ENCODE measurements at regions not wholly inside any gene's neighbourhood (a gene's known extent, or its start where the extent isn't known, plus 50 kb on each side); places are given as distances from the start of the nearest gene placed in this dataset.

DNA sequence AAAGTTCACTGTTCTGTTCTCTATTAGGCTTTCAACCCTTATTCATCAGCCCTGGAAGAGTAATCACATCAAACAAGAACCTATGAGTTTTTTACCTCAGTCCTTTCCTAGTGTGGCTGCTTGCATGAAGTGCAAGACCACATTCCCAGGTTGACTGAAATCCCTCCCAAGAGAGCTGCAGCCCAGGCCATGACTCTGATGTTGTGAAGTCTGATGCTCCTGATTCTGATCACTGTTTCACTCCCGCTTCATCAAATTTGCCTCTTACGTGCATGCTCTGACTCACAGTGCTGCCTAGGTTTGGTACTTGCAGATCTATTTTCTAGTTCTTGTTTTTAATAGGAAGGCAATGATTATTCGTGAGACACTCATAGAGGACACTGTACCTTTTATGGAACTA is 58.2 kb upstream of the DSEL start:
- DNase-seq: no peak

DNA sequence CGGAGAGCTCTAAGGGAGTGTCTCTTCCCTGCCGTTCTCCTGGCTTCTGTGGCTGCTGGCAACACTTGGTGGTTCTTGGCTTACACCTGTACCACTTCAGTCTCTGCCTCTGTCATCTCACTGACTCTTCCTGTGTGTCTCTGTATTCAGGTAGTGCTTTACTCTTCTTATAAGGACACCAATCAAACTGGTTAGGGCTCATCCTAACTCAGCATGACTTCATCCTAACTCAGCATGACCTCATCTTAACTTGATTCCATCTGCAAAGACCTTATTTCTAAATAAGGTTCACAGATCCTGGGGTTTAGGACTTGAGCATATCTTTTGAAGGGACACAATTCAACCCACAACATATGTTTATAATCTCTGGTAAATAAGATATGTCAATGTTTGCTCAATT is 51.6 kb upstream of the DSEL start:
- DNase-seq: no peak

Measured in suppressor macrophage treated with lipopolysaccharide for 4 hours (primary cell).